ENCODE measurements at regions not wholly inside any gene's neighbourhood (a gene's known extent, or its start where the extent isn't known, plus 50 kb on each side); places are given as distances from the start of the nearest gene placed in this dataset.

GRCh38 chr3:193997228-193998122, 138.5 kb upstream of the HES1 start:
- Mint-ChIP-seq H3K4me1 (ENCODE audit: low read depth) (peaks cover 6% of the 10 kb centered on the region), H3K9me3 (no peaks in the 10 kb centered on the region), H3K4me3 (no peak overlapping the region), H3K27me3 (ENCODE audit: low read depth) (peaks cover 41% of the 10 kb centered on the region), H3K27ac (no peak overlapping the region), H3K36me3 (ENCODE audit: insufficient read depth in 2 of 2) (no peaks in the 10 kb centered on the region)
- DNase-seq (no peak), ATAC-seq (replicated peaks in 1 of 2) (no peak)

- no peaks in the 10 kb centered on the region for H3K36me3 Mint-ChIP-seq (ENCODE audit: insufficient read depth in 2 of 2)
- DNase-seq (no peak), ATAC-seq (replicated peaks in 1 of 2) (no peak)
- H3K4me3 Mint-ChIP-seq: no peak overlapping the region
- no peaks in the 10 kb centered on the region for H3K9me3 Mint-ChIP-seq
- peaks cover 42% of the 10 kb centered on the region for H3K27me3 Mint-ChIP-seq (ENCODE audit: low read depth)
- no peak overlapping the region for H3K27ac Mint-ChIP-seq
- H3K4me1 Mint-ChIP-seq (ENCODE audit: low read depth): peaks cover 8% of the 10 kb centered on the region
Measured at GRCh38 chr3:193998123-193998448, 137.9 kb upstream of the HES1 start.

DNA sequence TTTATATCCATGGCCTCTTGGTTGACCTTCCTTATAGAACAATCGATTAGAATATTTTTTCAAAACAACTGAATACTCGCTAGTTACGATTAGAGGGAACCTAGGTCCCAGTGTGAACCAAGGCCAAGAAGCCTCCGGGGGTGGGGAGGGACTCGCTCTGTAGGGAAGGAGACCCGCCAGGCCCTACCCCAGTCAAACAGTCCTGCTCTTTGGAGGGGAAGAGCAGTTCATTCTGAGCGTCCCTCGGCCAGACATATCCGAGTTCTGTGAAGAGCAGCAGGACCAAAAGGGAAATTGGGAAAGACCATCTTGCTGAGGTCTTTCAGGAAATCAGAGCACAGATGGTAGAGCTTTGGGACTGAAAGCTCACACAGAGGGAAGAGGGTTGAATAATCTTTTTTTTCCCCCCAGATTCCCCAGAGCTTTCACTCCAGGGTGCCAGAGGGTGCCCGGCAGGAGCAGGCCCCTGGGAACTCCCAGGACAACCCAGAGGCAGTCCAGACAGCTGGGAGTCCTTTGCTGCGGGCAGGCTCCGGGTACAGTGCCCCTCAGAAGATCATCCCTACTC, 137.2 kb upstream of the HES1 start:
- no peak for ATAC-seq (replicated peaks in 1 of 2)
- Mint-ChIP-seq H3K9me3 (no peaks in the 10 kb centered on the region), H3K4me3 (no peak overlapping the region), H3K27me3 (ENCODE audit: low read depth) (peaks cover 43% of the 10 kb centered on the region), H3K4me1 (ENCODE audit: low read depth) (peaks cover 14% of the 10 kb centered on the region), H3K36me3 (ENCODE audit: insufficient read depth in 2 of 2) (no peaks in the 10 kb centered on the region), H3K27ac (no peak overlapping the region)
- DNase-seq: no peak

GRCh38 chr3:194000100-194000499, 135.8 kb upstream of the HES1 start:
- Mint-ChIP-seq H3K9me3 (no peaks in the 10 kb centered on the region), H3K27ac (no peak overlapping the region), H3K36me3 (ENCODE audit: insufficient read depth in 2 of 2) (no peaks in the 10 kb centered on the region), H3K4me3 (no peak overlapping the region), H3K4me1 (ENCODE audit: low read depth) (peaks cover 15% of the 10 kb centered on the region), H3K27me3 (ENCODE audit: low read depth) (peaks cover 31% of the 10 kb centered on the region)
- DNase-seq (no peak), ATAC-seq (replicated peaks in 1 of 2) (no peak)

- H3K4me1 Mint-ChIP-seq (ENCODE audit: low read depth): peaks cover 18% of the 10 kb centered on the region
- H3K27ac Mint-ChIP-seq: no peak overlapping the region
- no peak for ATAC-seq (replicated peaks in 1 of 2)
- no peak for DNase-seq
- peaks cover 32% of the 10 kb centered on the region for H3K27me3 Mint-ChIP-seq (ENCODE audit: low read depth)
- no peak overlapping the region for H3K4me3 Mint-ChIP-seq
- H3K36me3 Mint-ChIP-seq (ENCODE audit: insufficient read depth in 2 of 2): no peaks in the 10 kb centered on the region
- no peaks in the 10 kb centered on the region for H3K9me3 Mint-ChIP-seq
Measured at GRCh38 chr3:194000712-194001111, 135.2 kb upstream of the HES1 start.

GRCh38 chr3:194001728-194002459, 134.1 kb upstream of the HES1 start:
- H3K4me3 Mint-ChIP-seq: peak overlapping the region in 1 of 2 donors; percentile 55
- peaks cover 35% of the 10 kb centered on the region for H3K27me3 Mint-ChIP-seq (ENCODE audit: low read depth)
- peaks cover 18% of the 10 kb centered on the region for H3K4me1 Mint-ChIP-seq (ENCODE audit: low read depth)
- H3K27ac Mint-ChIP-seq: no peak overlapping the region
- no peaks in the 10 kb centered on the region for H3K9me3 Mint-ChIP-seq
- ATAC-seq (replicated peaks in 1 of 2) (no peak), DNase-seq (no peak)
- H3K36me3 Mint-ChIP-seq (ENCODE audit: insufficient read depth in 2 of 2): no peaks in the 10 kb centered on the region

GRCh38 chr3:194003114-194004057, 132.6 kb upstream of the HES1 start:
- peak; percentile 25 to 44 for DNase-seq
- ATAC-seq (replicated peaks in 1 of 2): peak; percentile 87

DNA sequence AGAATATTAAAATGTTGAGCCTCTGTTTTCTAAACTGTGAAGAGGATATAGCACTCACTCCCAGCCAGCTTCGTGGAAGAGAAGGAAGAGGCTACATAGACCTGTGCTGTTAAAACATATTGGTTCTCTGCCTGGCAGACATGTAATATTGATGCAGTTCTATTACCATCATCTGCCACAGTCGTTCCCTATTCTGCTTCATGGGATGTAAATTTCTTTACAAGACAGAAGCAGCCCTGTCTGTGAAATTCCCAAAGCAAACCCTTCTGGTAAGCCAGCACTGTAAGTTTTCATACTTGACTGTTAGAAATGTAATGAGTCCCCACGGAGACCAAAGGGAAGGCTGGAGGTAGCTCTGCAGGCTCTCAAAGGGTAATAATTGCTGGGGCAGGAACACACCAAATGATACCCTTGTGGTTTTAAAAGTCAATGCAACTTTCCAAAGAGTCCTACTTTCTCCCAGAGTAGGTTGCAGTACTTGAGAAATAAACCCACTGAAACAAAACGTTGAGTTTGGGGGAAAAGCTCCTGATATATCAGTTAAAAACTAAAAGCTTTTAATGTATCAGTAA, 129.9 kb upstream of the HES1 start:
- DNase-seq (no peak), ATAC-seq (replicated peaks in 1 of 2) (no peak)
- H3K27ac Mint-ChIP-seq: no peak overlapping the region
- H3K4me3 Mint-ChIP-seq: no peak overlapping the region
- no peaks in the 10 kb centered on the region for H3K36me3 Mint-ChIP-seq (ENCODE audit: insufficient read depth in 2 of 2)
- H3K9me3 Mint-ChIP-seq: no peaks in the 10 kb centered on the region
- peaks cover 18% of the 10 kb centered on the region for H3K4me1 Mint-ChIP-seq (ENCODE audit: low read depth)
- H3K27me3 Mint-ChIP-seq (ENCODE audit: low read depth): peaks cover 31% of the 10 kb centered on the region

More at GRCh38 chr3:194003114-194004057, 132.6 kb upstream of the HES1 start:
- Mint-ChIP-seq H3K9me3 (no peaks in the 10 kb centered on the region), H3K4me3 (peak overlapping the region; percentile 64 to 65), H3K4me1 (ENCODE audit: low read depth) (peaks cover 18% of the 10 kb centered on the region), H3K27me3 (ENCODE audit: low read depth) (peaks cover 41% of the 10 kb centered on the region), H3K27ac (no peak overlapping the region), H3K36me3 (ENCODE audit: insufficient read depth in 2 of 2) (no peaks in the 10 kb centered on the region)

GRCh38 chr3:194007592-194008337, 128.2 kb upstream of the HES1 start:
- DNase-seq: no peak
- ATAC-seq (replicated peaks in 1 of 2): no peak
- no peaks in the 10 kb centered on the region for H3K36me3 Mint-ChIP-seq (ENCODE audit: insufficient read depth in 2 of 2)
- no peak overlapping the region for H3K4me3 Mint-ChIP-seq
- H3K27me3 Mint-ChIP-seq (ENCODE audit: low read depth): peaks cover 29% of the 10 kb centered on the region
- H3K27ac Mint-ChIP-seq: no peak overlapping the region
- no peaks in the 10 kb centered on the region for H3K9me3 Mint-ChIP-seq
- H3K4me1 Mint-ChIP-seq (ENCODE audit: low read depth): peaks cover 16% of the 10 kb centered on the region

GRCh38 chr3:194009019-194009418, 126.9 kb upstream of the HES1 start:
- Mint-ChIP-seq H3K4me3 (no peak overlapping the region), H3K9me3 (no peaks in the 10 kb centered on the region), H3K4me1 (ENCODE audit: low read depth) (peaks cover 12% of the 10 kb centered on the region), H3K27me3 (ENCODE audit: low read depth) (peaks cover 29% of the 10 kb centered on the region), H3K27ac (no peak overlapping the region), H3K36me3 (ENCODE audit: insufficient read depth in 2 of 2) (no peaks in the 10 kb centered on the region)
- ATAC-seq (replicated peaks in 1 of 2): no peak
- DNase-seq: no peak

DNA sequence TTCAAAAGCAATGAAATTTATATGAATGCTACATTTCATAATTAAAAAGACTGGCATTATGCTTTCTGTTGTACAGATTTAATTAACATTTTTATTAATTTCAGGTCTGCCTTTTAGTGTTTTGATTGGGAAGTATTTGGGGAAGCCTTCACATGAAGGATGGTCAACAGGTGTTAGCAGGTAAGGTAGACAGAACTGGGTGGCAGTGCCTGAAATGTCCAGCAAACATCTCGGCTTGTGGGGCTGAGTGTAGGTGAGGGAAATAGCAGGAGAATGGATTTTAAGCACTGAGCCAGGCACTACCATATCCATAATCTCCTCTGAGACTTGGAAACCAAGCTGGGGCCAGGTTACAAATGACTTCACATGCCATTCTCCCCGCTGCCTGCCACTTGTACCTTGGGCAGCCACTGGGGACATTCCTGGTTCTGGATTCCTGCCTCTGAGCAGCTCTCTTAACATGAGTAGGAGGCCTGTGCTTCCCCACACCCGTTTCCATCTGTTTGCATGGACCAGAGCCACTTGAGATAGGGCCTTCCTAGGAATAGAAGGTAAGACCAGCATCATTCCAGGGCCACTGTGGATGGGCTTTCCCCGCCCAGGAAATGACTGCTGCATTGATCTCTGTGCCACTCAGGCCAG, 125.9 kb upstream of the HES1 start:
- peaks cover 29% of the 10 kb centered on the region for H3K27me3 Mint-ChIP-seq (ENCODE audit: low read depth)
- no peaks in the 10 kb centered on the region for H3K9me3 Mint-ChIP-seq
- no peaks in the 10 kb centered on the region for H3K36me3 Mint-ChIP-seq (ENCODE audit: insufficient read depth in 2 of 2)
- H3K4me1 Mint-ChIP-seq (ENCODE audit: low read depth): peaks cover 12% of the 10 kb centered on the region
- H3K27ac Mint-ChIP-seq: no peak overlapping the region
- H3K4me3 Mint-ChIP-seq: no peak overlapping the region
- DNase-seq: no peak
- no peak for ATAC-seq (replicated peaks in 1 of 2)

Measured in activated T-cell treated with anti-CD3 and anti-CD28 coated beads, Interleukin-2, amount 50 U/mL, for 72 hours (primary cell).